GM20000 (cell line): ENCODE measurements at regions not wholly inside any gene's neighbourhood (a gene's known extent, or its start where the extent isn't known, plus 50 kb on each side); places are given as distances from the start of the nearest gene placed in this dataset.

Experiments
- DNase-seq: peaks from one replicate; pipeline ENCODE4 v3.0.0; 2012; ENCODE audit warnings: low spot score
- CTCF ChIP-seq: IDR thresholded peaks from 2 replicates; pipeline ENCODE4 v1.5.1; 2012; ENCODE audit warnings: mild to moderate bottlenecking, control low read depth; ENCODE audit errors: extremely low read depth, missing control alignments

- DNase-seq: no peak
- no peak for TF ChIP-seq CTCF
Measured at GRCh38 chr16:64130140-64130539, 991.7 kb downstream of the CDH11 start.

GRCh38 chr16:64122177-64122576, 999.7 kb downstream of the CDH11 start:
- no peak for DNase-seq
- no peak for TF ChIP-seq CTCF

GRCh38 chr16:64121473-64121872, 1000.4 kb downstream of the CDH11 start:
- no peak for TF ChIP-seq CTCF
- no peak for DNase-seq

GRCh38 chr16:64116151-64116550, 1005.7 kb downstream of the CDH11 start:
- TF ChIP-seq CTCF: no peak
- DNase-seq: no peak

- TF ChIP-seq CTCF: no peak
- DNase-seq: no peak
Measured at GRCh38 chr16:64109241-64109640, 1012.6 kb downstream of the CDH11 start.

- no peak for DNase-seq
- no peak for TF ChIP-seq CTCF
Measured at GRCh38 chr16:64102654-64103053, 1019.2 kb downstream of the CDH11 start.

GRCh38 chr16:64098451-64098850, 1023.4 kb downstream of the CDH11 start:
- no peak for DNase-seq
- no peak for TF ChIP-seq CTCF
